H9 (cell line): ENCODE measurements at regions not wholly inside any gene's neighbourhood (a gene's known extent, or its start where the extent isn't known, plus 50 kb on each side); places are given as distances from the start of the nearest gene placed in this dataset.

Experiments used
- DNase-seq: peaks from one replicate; pipeline ENCODE4 v3.0.0-alpha.2; 2017
- H2AFZ ChIP-seq: one replicate; pipeline ENCODE4 v1.6.1; 2013; ENCODE audit warnings: mild to moderate bottlenecking, low read length, control low read depth, moderate library complexity
- H2AK5ac ChIP-seq: 2 replicates; pipeline ENCODE4 v1.6.1; 2013; ENCODE audit warnings: low read length, control low read depth, mixed read lengths; ENCODE audit not compliant: insufficient read length
- H2BK120ac ChIP-seq: one replicate; pipeline ENCODE4 v1.6.1; 2013; ENCODE audit warnings: low read depth, mild to moderate bottlenecking, low read length, control low read depth, inconsistent platforms; ENCODE audit not compliant: poor library complexity, severe bottlenecking
- H2BK12ac ChIP-seq: 2 replicates; pipeline ENCODE4 v1.6.1; 2013; ENCODE audit warnings: low read length, control low read depth, mixed read lengths, low read depth; ENCODE audit not compliant: insufficient read length
- H2BK15ac ChIP-seq: 2 replicates; pipeline ENCODE4 v1.6.1; 2013; ENCODE audit warnings: low read depth, low read length, control low read depth
- H2BK20ac ChIP-seq: one replicate; pipeline ENCODE4 v1.6.1; 2013; ENCODE audit warnings: low read depth, mild to moderate bottlenecking, low read length, control low read depth, inconsistent platforms; ENCODE audit not compliant: poor library complexity, severe bottlenecking
- H2BK5ac ChIP-seq: 2 replicates; pipeline ENCODE4 v1.6.1; 2013; ENCODE audit warnings: low read length, control low read depth, mixed read lengths; ENCODE audit not compliant: insufficient read length
- H3K14ac ChIP-seq: 2 replicates; pipeline ENCODE4 v1.6.1; 2013; ENCODE audit warnings: low read length, control low read depth; ENCODE audit not compliant: insufficient read depth
- H3K18ac ChIP-seq: 2 replicates; pipeline ENCODE4 v1.6.1; 2013; ENCODE audit warnings: low read depth, mild to moderate bottlenecking, mixed read lengths, low read length, control low read depth; ENCODE audit not compliant: insufficient read length
- H3K23ac ChIP-seq: 2 replicates; pipeline ENCODE4 v1.6.1; 2013; ENCODE audit warnings: low read length, control low read depth, mixed read lengths, low read depth; ENCODE audit not compliant: insufficient read length
- H3K23me2 ChIP-seq: 2 replicates; pipeline ENCODE4 v1.6.1; 2013; ENCODE audit warnings: low read depth, mild to moderate bottlenecking, mixed read lengths, low read length, control low read depth; ENCODE audit not compliant: insufficient read length, poor library complexity, severe bottlenecking
- H3K27ac ChIP-seq: 2 replicates; pipeline ENCODE4 v1.5.1; 2013; ENCODE audit warnings: low read length, control low read depth, mixed read lengths, low read depth; ENCODE audit not compliant: insufficient read length
- H3K27me3 ChIP-seq: 2 replicates; pipeline ENCODE4 v1.6.1; 2013; ENCODE audit warnings: low read length, control low read depth, inconsistent platforms; ENCODE audit not compliant: insufficient read depth
- H3K4ac ChIP-seq: 2 replicates; pipeline ENCODE4 v1.6.1; 2013; ENCODE audit warnings: low read depth, mild to moderate bottlenecking, control low read depth, inconsistent platforms, low read length, moderate library complexity
- H3K4me1 ChIP-seq: 2 replicates; pipeline ENCODE4 v1.6.1; 2013; ENCODE audit warnings: low read length, control low read depth, inconsistent platforms; ENCODE audit not compliant: insufficient read depth
- H3K4me2 ChIP-seq: 2 replicates; pipeline ENCODE4 v1.6.1; 2013; ENCODE audit warnings: low read length, control low read depth, mixed read lengths; ENCODE audit not compliant: insufficient read length, insufficient read depth
- H3K56ac ChIP-seq: 2 replicates; pipeline ENCODE4 v1.6.1; 2013; ENCODE audit warnings: low read depth, mild to moderate bottlenecking, mixed read lengths, low read length, control low read depth; ENCODE audit not compliant: insufficient read length
- H3K79me1 ChIP-seq: 2 replicates; pipeline ENCODE4 v1.6.1; 2013; ENCODE audit warnings: low read depth, mild to moderate bottlenecking, moderate library complexity, low read length, control low read depth, inconsistent platforms; ENCODE audit not compliant: insufficient read depth, poor library complexity, severe bottlenecking
- H3K79me2 ChIP-seq: 2 replicates; pipeline ENCODE4 v1.6.1; 2013; ENCODE audit warnings: low read length, control low read depth, inconsistent platforms; ENCODE audit not compliant: insufficient read depth
- H3K9ac ChIP-seq: 2 replicates; pipeline ENCODE4 v1.6.1; 2013; ENCODE audit warnings: low read length, control low read depth, mixed read lengths; ENCODE audit not compliant: insufficient read length; ENCODE audit errors: extremely low read depth
- H3K9me3 ChIP-seq: one replicate; pipeline ENCODE4 v1.6.1; 2013; ENCODE audit warnings: low read depth, low read length, inconsistent platforms; ENCODE audit not compliant: control insufficient read depth
- H3T11ph ChIP-seq: one replicate; pipeline ENCODE4 v1.6.1; 2013; ENCODE audit warnings: mild to moderate bottlenecking, low read length, control low read depth, inconsistent platforms
- H4K20me1 ChIP-seq: one replicate; pipeline ENCODE4 v1.6.1; 2013; ENCODE audit not compliant: control insufficient read depth, insufficient read length, insufficient read depth
- H4K5ac ChIP-seq: 2 replicates; pipeline ENCODE4 v1.6.1; 2013; ENCODE audit warnings: low read depth, mild to moderate bottlenecking, mixed read lengths, low read length, control low read depth; ENCODE audit not compliant: insufficient read length
- H4K8ac ChIP-seq: replicated peaks from 2 replicates; pipeline ENCODE4 v1.6.1; 2013; ENCODE audit warnings: low read length, control low read depth, mixed read lengths, low read depth; ENCODE audit not compliant: insufficient read length
- H4K91ac ChIP-seq: 2 replicates; pipeline ENCODE4 v1.6.1; 2013; ENCODE audit warnings: low read depth, mild to moderate bottlenecking, moderate library complexity, mixed read lengths, low read length, control low read depth; ENCODE audit not compliant: insufficient read length
- H3K27ac Mint-ChIP-seq, 3 experiments: 2 replicates in 2 of 3; 3 replicates in 1 of 3; pipeline ENCODE4 v1.8.0; 2020 to 2021; ENCODE audit warnings: mixed read lengths in 3 of 3, mild to moderate bottlenecking in 1 of 3, moderate library complexity in 1 of 3
- H3K27me3 Mint-ChIP-seq: 2 replicates; pipeline ENCODE4 v1.8.0; 2021; ENCODE audit warnings: low read depth, mild to moderate bottlenecking, moderate library complexity, mixed read lengths
- H3K36me3 Mint-ChIP-seq, 3 experiments: 2 replicates in 2 of 3; 3 replicates in 1 of 3; pipeline ENCODE4 v1.8.0; 2020 to 2021; ENCODE audit warnings: low read depth in 3 of 3, mixed read lengths in 3 of 3; ENCODE audit not compliant: insufficient read depth in 1 of 3
- H3K4me1 Mint-ChIP-seq, 2 experiments: 2 replicates each; pipeline ENCODE4 v1.8.0; 2020; ENCODE audit warnings: mixed read lengths in 2 of 2
- H3K4me3 Mint-ChIP-seq, 2 experiments: 2 replicates in 1 of 2; 3 replicates in 1 of 2; pipeline ENCODE4 v1.8.0; 2020 to 2021; ENCODE audit warnings: mild to moderate bottlenecking in 2 of 2, mixed read lengths in 2 of 2, moderate library complexity in 1 of 2
- H3K9me3 Mint-ChIP-seq, 2 experiments: 2 replicates in 1 of 2; 3 replicates in 1 of 2; pipeline ENCODE4 v1.8.0; 2020; ENCODE audit warnings: mild to moderate bottlenecking in 2 of 2, mixed read lengths in 2 of 2, moderate library complexity in 1 of 2
- CTCF ChIP-seq: fragments of 200-600 bp; sonication (generic); conservative IDR thresholded peaks from 3 replicates; pipeline ENCODE4 v1.8.0; 2021; ENCODE audit warnings: antibody characterized with exemption, mild to moderate bottlenecking

- TF ChIP-seq CTCF, result no peak
Observed at GRCh38 chr10:121099592-121099991, 248.4 kb downstream of the WDR11 start.

More at GRCh38 chr10:121099592-121099991, 248.4 kb downstream of the WDR11 start:
- H3K4me3 Mint-ChIP-seq, result no peak overlapping the region
- Histone ChIP-seq H2BK120ac (no peak overlapping the region), H3K23ac (no peak overlapping the region), H3K18ac (no peak overlapping the region), H3K4me2 (no peak overlapping the region), H4K91ac (no peak overlapping the region), H2AK5ac (no peak overlapping the region), H3K4me1 (peaks cover 2% of the 10 kb centered on the region; the same call in 1 of the 2 replicates), H3K4ac (no peak overlapping the region), H3K23me2 (no peaks in the 10 kb centered on the region), H3K79me1 (no peaks in the 10 kb centered on the region), H2AFZ (no peak overlapping the region), H3K14ac (no peak overlapping the region), H2BK15ac (no peak overlapping the region), H3K79me2 (no peaks in the 10 kb centered on the region), H4K20me1 (no peaks in the 10 kb centered on the region), H3K9me3 (no peaks in the 10 kb centered on the region), H3K27ac (no peak overlapping the region), H3K9ac (no peak overlapping the region), H3K27me3 (no peaks in the 10 kb centered on the region), H2BK20ac (no peak overlapping the region), H2BK5ac (no peak overlapping the region), H2BK12ac (no peak overlapping the region), H4K5ac (no peak overlapping the region), H3K56ac (no peak overlapping the region), H4K8ac (no peak overlapping the region), H3T11ph (no peak overlapping the region)
- no peak overlapping the region for H3K27ac Mint-ChIP-seq
- no peak for DNase-seq
- 0 out of 5 replicates have a peak, but pooled peaks cover 0 to 2% of the 10 kb centered on the region in 2 experiments for H3K9me3 Mint-ChIP-seq
- peaks cover 8% of the 10 kb centered on the region for H3K27me3 Mint-ChIP-seq
- no peaks in the 10 kb centered on the region for H3K36me3 Mint-ChIP-seq
- peaks cover 8 to 11% of the 10 kb centered on the region in 2 experiments for H3K4me1 Mint-ChIP-seq
